ENCODE measurements at regions not wholly inside any gene's neighbourhood (a gene's known extent, or its start where the extent isn't known, plus 50 kb on each side); places are given as distances from the start of the nearest gene placed in this dataset.
"Not testable (repeated sequence)": the region's sequence is repeated elsewhere in the genome, so short reads cannot be mapped to it uniquely, and the experiment has no call there.

GRCh38 chr9:134546746-134547145 lies 94.9 kb upstream of the COL5A1 start:
- no peak for DNase-seq (ENCODE audit: low spot score)

DNA sequence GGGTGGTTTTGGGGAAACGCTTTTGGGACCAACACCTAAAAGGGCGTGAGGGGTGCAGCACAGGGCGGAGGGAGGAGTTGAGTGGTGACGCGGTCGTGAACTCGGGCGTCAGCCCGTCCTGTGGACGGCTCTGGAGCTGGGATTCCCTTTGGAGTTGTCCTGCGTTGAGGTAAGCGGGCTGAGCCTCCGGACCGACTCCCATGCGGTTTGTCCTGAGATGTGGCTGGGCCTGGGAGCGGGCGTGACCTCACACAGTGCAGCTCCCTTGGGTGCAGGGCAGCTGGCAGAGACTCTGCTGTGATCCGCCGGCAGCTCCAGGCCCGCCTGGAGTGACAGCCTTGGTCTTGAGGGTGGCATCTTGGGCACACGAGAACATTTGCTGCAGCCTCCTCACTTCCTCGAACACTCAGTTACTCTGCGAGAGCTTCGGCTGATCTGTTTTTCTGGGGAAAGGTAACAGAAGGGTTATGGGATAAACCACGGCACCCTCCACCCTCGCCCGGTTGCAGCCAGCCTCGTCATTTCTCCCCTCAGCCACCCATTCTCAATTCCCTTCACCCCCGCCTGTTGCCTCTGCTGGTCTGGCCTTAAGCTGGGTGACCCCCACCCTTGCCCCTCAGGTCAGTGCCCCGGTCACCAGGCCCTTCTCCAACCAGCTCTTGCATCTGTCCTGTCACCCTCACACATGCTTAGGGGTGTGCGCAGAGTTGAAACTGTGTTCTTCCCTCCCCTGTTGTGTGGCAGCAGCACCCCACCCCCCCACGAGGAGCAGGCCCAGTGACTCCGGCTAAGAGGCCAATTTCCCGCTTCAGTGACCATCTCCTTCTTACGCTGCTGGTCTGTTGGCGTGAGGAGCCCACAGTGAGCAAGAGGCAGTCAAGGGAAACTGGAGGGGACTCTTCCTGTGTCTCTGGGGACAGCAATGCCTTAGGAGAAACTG lies 94.2 kb upstream of the COL5A1 start:
- DNase-seq (ENCODE audit: low spot score): no peak

- no peak for DNase-seq (ENCODE audit: low spot score)
Measured at GRCh38 chr9:134548185-134548584, 93.4 kb upstream of the COL5A1 start.

DNA sequence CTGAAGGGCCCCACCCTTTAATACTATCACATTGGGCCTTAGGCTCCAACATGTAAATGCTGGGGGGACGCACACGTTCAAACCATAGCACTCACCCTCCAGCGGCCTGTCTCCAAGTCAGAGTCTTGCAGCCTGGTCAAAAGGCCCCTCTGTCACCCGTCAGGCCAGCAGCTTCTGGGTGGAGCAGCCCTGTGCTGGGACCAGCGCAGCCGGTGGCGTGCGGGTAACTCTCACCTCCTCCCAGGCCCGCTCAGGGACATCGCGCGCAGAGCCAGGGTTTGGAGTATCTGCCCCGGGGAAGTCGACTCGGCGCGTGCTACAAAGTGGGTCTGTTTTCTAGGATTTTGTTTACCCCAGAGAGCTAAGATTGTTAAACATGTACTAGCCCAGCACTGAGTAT lies 93.0 kb upstream of the COL5A1 start:
- no peak for DNase-seq (ENCODE audit: low spot score)

- DNase-seq (ENCODE audit: low spot score): no peak
Measured at GRCh38 chr9:134549336-134549735, 92.3 kb upstream of the COL5A1 start.

- DNase-seq (ENCODE audit: low spot score): not testable (repeated sequence)
Measured at GRCh38 chr9:134550081-134550480, 91.5 kb upstream of the COL5A1 start.

GRCh38 chr9:134550584-134550983 lies 91.0 kb upstream of the COL5A1 start:
- DNase-seq (ENCODE audit: low spot score): no peak

GRCh38 chr9:134551176-134551575 lies 90.4 kb upstream of the COL5A1 start:
- DNase-seq (ENCODE audit: low spot score): no peak

GRCh38 chr9:134551644-134552348 lies 89.8 kb upstream of the COL5A1 start:
- DNase-seq (ENCODE audit: low spot score): no peak

DNA sequence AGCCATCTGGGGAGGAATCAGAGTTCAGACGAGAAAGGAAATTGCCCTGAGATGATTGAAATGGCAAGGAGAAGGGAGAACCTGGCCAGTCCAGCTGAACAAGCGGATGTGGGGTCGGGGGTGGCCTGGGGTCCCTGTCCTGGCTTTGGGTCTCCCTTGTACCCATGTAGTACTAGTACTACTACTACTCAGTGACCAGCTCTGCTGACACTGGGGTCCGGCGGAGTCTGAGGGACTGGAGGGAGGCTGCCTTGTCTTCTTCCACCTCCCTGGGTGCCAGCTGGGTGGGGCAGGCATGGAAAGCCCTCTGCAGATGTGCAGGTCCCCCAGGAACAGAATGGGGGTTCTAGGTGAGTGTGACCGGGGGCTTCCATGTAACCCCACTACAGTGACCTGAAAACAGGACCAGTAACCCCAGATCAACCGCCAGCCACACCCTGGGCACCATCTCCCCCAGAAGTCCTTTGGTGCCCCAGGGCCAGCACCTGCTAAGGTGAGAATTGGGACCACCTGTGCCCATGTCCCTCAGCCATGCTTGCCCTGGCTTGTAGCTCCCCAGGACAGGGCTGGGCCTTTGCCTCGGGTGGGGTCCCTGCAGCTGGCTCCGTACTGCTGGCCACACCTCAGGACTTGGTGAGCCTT lies 89.1 kb upstream of the COL5A1 start:
- no peak for DNase-seq (ENCODE audit: low spot score)

GRCh38 chr9:134553061-134553891 lies 88.3 kb upstream of the COL5A1 start:
- DNase-seq (ENCODE audit: low spot score): no peak

- DNase-seq (ENCODE audit: low spot score): no peak
Measured at GRCh38 chr9:134553996-134554372, 87.6 kb upstream of the COL5A1 start.

DNA sequence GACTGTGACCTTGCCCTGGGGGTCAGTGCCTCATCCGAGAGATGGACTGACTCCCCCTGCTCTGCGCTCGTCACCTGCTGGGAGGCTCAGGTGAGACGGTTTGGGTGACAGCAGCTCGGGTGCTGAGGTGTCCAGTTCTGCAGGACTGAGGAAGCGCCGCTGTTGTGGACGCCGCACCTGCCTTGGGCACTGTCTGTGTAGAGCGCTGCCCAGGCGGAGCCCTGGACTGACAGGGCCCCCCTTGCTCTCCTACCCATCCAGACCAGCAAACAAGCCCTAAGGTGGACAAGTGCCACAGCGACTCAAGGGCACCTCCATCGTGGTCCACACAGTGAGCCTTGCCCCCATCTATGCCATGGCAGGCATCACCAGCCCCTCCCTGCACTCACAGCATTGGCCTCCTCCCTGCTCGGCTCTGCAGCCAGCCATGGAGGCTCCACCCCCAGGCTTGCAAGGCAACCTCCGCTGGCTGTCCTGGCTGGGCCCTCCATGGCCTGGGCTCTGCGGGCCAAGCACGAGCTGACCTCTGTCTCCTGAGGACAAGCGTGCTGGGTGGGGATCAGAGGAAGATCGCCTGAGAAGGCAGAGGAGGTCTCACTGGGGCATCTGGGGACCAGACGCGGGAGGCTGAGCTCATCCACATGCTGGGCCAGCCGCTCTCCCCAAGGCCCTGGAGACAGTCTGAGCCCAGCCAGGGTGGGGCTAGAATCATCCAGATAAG lies 87.1 kb upstream of the COL5A1 start:
- DNase-seq (ENCODE audit: low spot score): no peak

DNA sequence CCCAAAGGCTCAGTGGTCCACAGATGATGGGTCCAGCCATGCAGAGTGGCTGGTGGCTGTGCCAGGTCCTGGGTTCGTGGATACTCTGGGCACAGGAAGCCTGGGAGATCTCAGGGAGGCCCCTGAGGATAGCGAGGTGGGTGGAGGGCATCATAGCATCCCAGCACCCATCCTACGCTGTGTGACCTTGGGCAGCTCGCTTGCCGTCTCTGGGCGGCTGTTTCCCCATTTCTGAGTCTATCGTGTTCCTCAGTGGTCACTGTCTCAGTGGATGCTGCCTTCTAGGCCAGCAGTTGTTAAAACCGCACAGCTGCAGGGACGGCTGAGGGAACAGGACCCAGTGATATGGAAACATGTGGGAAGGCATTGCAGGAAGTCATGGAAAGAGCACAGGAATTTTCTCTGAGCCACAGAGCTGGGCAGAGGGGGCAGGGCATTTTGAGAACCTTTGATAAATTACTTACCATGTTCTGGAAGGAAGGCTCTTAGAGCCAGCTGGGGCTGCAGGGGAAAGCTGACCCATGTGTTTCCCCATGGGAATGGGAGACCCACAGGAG lies 86.4 kb upstream of the COL5A1 start:
- no peak for DNase-seq (ENCODE audit: low spot score)

GRCh38 chr9:134556531-134557068 lies 85.0 kb upstream of the COL5A1 start:
- DNase-seq (ENCODE audit: low spot score): no peak

- DNase-seq (ENCODE audit: low spot score): no peak
Measured at GRCh38 chr9:134557331-134557730, 84.3 kb upstream of the COL5A1 start.

DNA sequence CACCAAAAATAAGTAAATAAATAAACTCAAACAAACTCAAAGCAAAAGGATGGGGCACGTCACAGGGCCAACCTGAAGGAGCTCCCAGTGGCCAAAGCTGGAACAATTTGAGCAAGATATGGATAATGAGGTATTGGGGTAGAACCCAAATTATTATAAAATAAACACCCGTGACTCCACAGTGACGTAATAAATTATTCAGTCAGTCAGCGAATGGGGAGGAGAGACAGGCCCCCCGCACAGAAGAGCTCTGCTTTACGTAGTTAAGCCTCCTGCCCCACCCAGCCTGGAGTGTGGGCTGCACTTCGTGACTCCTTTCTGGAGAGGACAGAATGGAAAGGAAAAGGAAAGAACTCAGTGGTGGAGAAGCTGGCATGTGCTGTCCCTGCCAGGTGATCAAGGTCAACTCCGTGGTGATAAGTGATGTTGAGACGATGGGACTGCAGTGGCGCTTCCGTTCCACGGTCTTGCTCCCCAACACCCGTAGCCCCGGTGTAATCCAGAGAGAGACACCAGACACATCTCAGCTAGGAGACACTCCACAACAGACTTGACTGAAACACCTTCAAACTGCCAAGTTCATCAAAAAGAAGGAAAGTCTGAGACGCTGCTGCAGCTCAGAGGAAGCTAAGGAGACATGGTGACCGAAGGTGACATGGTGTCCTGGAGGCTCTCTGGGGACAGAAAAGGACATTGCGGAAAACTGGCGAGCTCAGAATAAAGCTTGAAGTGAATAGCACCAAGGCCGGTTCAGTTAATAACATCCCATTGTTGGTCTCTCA lies 83.3 kb upstream of the COL5A1 start:
- DNase-seq (ENCODE audit: low spot score): no peak

DNA sequence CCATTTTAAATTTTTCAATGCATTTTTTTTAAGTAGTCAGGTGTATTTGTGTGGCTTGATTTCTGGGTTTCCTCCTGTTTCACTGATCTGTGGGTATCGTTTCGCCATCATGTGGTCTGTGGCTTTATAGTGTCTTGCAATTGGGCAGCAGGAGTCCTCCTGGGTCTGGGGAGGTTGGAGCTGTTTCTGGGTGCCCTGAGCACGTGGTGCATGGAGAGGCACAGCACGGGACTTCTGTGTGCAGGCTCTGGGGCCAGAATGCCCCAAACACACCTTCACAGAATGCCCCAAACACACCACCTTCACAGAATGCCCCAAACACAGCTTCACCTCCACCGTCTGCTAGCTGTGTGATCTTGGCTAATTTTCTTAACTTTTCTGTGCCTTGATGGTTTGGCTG lies 82.6 kb upstream of the COL5A1 start:
- DNase-seq (ENCODE audit: low spot score): no peak

GRCh38 chr9:134560206-134560605 lies 81.4 kb upstream of the COL5A1 start:
- no peak for DNase-seq (ENCODE audit: low spot score)

GRCh38 chr9:134560654-134561053 lies 80.9 kb upstream of the COL5A1 start:
- no peak for DNase-seq (ENCODE audit: low spot score)

Data from iPS-NIHi11 (cell line).